ENCODE measurements at regions not wholly inside any gene's neighbourhood (a gene's known extent, or its start where the extent isn't known, plus 50 kb on each side); places are given as distances from the start of the nearest gene placed in this dataset.

DNA sequence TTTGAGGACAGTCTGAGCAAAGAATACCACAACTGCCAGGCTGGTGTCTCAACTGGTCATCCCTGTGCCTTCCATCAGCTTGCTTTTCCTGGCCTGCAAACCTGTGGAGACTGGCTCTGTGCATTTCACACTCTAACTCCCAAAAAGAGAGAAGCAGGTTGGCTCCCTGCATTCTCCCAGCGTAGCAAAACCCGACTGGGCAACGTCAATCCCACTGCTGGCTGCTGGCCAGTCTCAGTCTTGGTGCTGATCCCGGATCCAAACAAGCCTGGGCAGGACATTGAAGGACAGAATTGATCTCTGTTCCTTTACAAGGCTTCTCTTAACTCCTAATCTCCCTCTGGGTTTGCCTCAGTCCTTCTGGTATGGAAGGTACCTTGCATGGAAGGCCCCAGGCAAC is 65.4 kb downstream of the FZD10 start:
- H3K79me2 ChIP-seq (ENCODE audit: insufficient read depth, low read length) = no peaks in the 10 kb centered on the region
- DNase-seq (ENCODE audit: low spot score) (no peak), ATAC-seq (no peak), FAIRE-seq (no peak)
- H3K27me3 ChIP-seq (ENCODE audit: control insufficient read depth in 1 of 2, insufficient read depth in 2 of 2, low read length in 2 of 2) = peaks cover 0 to 5% of the 10 kb centered on the region in 2 experiments; a peak in 1 of 5 replicates
- H3K27ac ChIP-seq (ENCODE audit: extremely low read length, insufficient read depth, low read length) = no peak overlapping the region
- no TSS peak for BruUV-seq (replicated peaks)
- no peak overlapping the region for H2AFZ ChIP-seq (ENCODE audit: low read length)
- TF ChIP-seq MLLT10 (CRISPR knock-in tag; IDR thresholded peaks at IDR 0.05) (no peak), ZFP36L1 (CRISPR knock-in tag; IDR thresholded peaks at IDR 0.05) (no peak), ZNF207 (IDR thresholded peaks at IDR 0.05; ENCODE audit: borderline replicate concordance) (no peak)
- intact Hi-C loops (cut with micrococcal nuclease; ENCODE audit: unreplicated experiment) = no loop called here
- in situ Hi-C loops (cut with HindIII; ENCODE audit: extremely low pct_ligation_motif_present, low pct_unique_long_range_greater_than_20kb) = no loop called here
- no peaks in the 10 kb centered on the region for H4K20me1 ChIP-seq (ENCODE audit: insufficient read depth, low read length)
- H3K36me3 ChIP-seq (replicated peaks in 1 of 2; ENCODE audit: control insufficient read depth in 1 of 2, insufficient read depth in 2 of 2, low read length in 2 of 2) = no peaks in the 10 kb centered on the region
- H3K4me1 ChIP-seq (ENCODE audit: insufficient read depth, low read length) = no peaks in the 10 kb centered on the region
- H3K9me3 ChIP-seq (ENCODE audit: low read length) = peaks cover 31% of the 10 kb centered on the region
- H3K4me2 ChIP-seq (ENCODE audit: low read depth, low read length) = no peak overlapping the region
- ChIA-PET POLR2A (no interaction called here), CTCF (ENCODE audit: low intra/inter-chr PET ratio, low total read pairs) (no interaction called here)
- H3K9ac ChIP-seq (ENCODE audit: insufficient read depth, low read depth, low read length) = no peak overlapping the region
- no peak overlapping the region for H3K4me3 ChIP-seq (replicated peaks in 1 of 3; ENCODE audit: insufficient read depth in 1 of 3, low read depth in 2 of 3, low read length in 3 of 3)
- WGBS (ENCODE audit: low lambda C conversion rate) = 0% methylated on average over 4 of the region's 4 CpGs

DNA sequence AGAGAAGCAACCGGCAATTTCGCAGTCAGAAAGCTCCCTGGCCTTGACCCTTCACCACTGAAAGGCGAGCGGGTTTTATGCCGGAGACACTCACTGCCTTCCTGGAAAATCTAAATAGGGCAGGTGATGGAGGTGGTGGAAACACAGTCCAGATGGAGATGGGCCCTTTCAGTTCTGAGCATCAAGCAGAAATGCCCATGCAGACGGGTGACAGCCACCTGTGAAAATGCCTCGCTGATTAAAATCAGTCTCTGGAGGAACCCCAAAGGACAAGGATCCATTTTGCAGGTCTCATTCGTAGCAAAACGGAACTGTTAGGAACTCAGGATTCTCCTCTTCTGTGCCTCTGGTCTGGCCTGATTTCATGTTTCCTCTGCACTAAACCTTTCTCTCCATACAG is 74.2 kb downstream of the FZD10 start:
- FAIRE-seq (no peak), DNase-seq (ENCODE audit: low spot score) (no peak), ATAC-seq (no peak)
- POLR2A ChIA-PET = no interaction called here
- CTCF ChIA-PET (ENCODE audit: low intra/inter-chr PET ratio, low total read pairs) = no interaction called here
- Histone ChIP-seq H3K36me3 (replicated peaks in 1 of 2; ENCODE audit: control insufficient read depth in 1 of 2, insufficient read depth in 2 of 2, low read length in 2 of 2) (no peaks in the 10 kb centered on the region), H3K4me2 (ENCODE audit: low read depth, low read length) (no peak overlapping the region), H3K79me2 (ENCODE audit: insufficient read depth, low read length) (no peaks in the 10 kb centered on the region), H3K27me3 (ENCODE audit: control insufficient read depth in 1 of 2, insufficient read depth in 2 of 2, low read length in 2 of 2) (peaks cover 0 to 13% of the 10 kb centered on the region in 2 experiments; a peak in 3 of 5 replicates), H3K9ac (ENCODE audit: insufficient read depth, low read depth, low read length) (no peak overlapping the region), H3K27ac (ENCODE audit: extremely low read length, insufficient read depth, low read length) (no peak overlapping the region), H2AFZ (ENCODE audit: low read length) (no peak overlapping the region), H3K4me1 (ENCODE audit: insufficient read depth, low read length) (no peaks in the 10 kb centered on the region), H3K9me3 (ENCODE audit: low read length) (peaks cover 11% of the 10 kb centered on the region), H3K4me3 (replicated peaks in 1 of 3; ENCODE audit: insufficient read depth in 1 of 3, low read depth in 2 of 3, low read length in 3 of 3) (no peak overlapping the region), H4K20me1 (ENCODE audit: insufficient read depth, low read length) (no peaks in the 10 kb centered on the region)
- no TSS peak for BruUV-seq (replicated peaks)
- in situ Hi-C loops (cut with HindIII; ENCODE audit: extremely low pct_ligation_motif_present, low pct_unique_long_range_greater_than_20kb) = no loop called here
- 17% methylated on average over 9 of the region's 9 CpGs for WGBS (ENCODE audit: low lambda C conversion rate)
- intact Hi-C loops (cut with micrococcal nuclease; ENCODE audit: unreplicated experiment) = no loop called here
- TF ChIP-seq BORCS8-MEF2B (CRISPR knock-in tag; IDR thresholded peaks at IDR 0.05) = no peak
- TF ChIP-seq, protein P1, sequence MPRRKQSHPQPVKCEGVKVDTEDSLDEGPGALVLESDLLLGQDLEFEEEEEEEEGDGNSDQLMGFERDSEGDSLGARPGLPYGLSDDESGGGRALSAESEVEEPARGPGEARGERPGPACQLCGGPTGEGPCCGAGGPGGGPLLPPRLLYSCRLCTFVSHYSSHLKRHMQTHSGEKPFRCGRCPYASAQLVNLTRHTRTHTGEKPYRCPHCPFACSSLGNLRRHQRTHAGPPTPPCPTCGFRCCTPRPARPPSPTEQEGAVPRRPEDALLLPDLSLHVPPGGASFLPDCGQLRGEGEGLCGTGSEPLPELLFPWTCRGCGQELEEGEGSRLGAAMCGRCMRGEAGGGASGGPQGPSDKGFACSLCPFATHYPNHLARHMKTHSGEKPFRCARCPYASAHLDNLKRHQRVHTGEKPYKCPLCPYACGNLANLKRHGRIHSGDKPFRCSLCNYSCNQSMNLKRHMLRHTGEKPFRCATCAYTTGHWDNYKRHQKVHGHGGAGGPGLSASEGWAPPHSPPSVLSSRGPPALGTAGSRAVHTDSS (CRISPR knock-in tag; conservative IDR thresholded peaks at IDR 0.05) = no peak
- no peak for TF ChIP-seq ZNF468 (CRISPR knock-in tag; IDR thresholded peaks at IDR 0.05)
- TF ChIP-seq, protein P2, sequence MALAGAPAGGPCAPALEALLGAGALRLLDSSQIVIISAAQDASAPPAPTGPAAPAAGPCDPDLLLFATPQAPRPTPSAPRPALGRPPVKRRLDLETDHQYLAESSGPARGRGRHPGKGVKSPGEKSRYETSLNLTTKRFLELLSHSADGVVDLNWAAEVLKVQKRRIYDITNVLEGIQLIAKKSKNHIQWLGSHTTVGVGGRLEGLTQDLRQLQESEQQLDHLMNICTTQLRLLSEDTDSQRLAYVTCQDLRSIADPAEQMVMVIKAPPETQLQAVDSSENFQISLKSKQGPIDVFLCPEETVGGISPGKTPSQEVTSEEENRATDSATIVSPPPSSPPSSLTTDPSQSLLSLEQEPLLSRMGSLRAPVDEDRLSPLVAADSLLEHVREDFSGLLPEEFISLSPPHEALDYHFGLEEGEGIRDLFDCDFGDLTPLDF (CRISPR knock-in tag; IDR thresholded peaks at IDR 0.05) = no peak
- no peak for TF ChIP-seq RELA (CRISPR knock-in tag; IDR thresholded peaks at IDR 0.05)
- TF ChIP-seq GPN1 (CRISPR knock-in tag; IDR thresholded peaks at IDR 0.05; ENCODE audit: borderline replicate concordance) = no peak
- TF ChIP-seq NBN (conservative IDR thresholded peaks at IDR 0.05) = no peak
- TF ChIP-seq GZF1 (CRISPR knock-in tag; IDR thresholded peaks at IDR 0.05) = no peak
- no peak for TF ChIP-seq TEAD2 (CRISPR knock-in tag; IDR thresholded peaks at IDR 0.05)
- no peak for TF ChIP-seq KLF13 (CRISPR knock-in tag; IDR thresholded peaks at IDR 0.05)
- no peak for TF ChIP-seq RBAK (CRISPR knock-in tag; IDR thresholded peaks at IDR 0.05)
- TF ChIP-seq ZNF180 (CRISPR knock-in tag; IDR thresholded peaks at IDR 0.05; ENCODE audit: borderline replicate concordance, low read depth) = no peak
- no peak for TF ChIP-seq ZNF556 (CRISPR knock-in tag; IDR thresholded peaks at IDR 0.05; ENCODE audit: borderline replicate concordance)
- TF ChIP-seq, protein P3, sequence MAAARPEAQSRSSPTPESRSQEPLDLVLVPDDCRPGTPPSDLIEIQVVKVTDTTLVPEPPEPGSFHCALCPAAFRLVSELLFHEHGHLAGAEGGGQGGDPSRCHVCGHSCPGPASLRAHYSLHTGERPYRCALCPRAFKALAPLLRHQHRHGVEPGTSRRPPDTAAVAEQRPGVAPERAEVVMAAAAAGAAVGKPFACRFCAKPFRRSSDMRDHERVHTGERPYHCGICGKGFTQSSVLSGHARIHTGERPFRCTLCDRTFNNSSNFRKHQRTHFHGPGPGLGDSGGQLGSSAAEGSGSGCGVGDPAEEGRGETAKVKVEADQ (CRISPR knock-in tag; IDR thresholded peaks at IDR 0.05; ENCODE audit: borderline replicate concordance) = no peak
- no peak for TF ChIP-seq TCF12 (IDR thresholded peaks at IDR 0.05)
- no peak for TF ChIP-seq TCF12 (CRISPR knock-in tag; IDR thresholded peaks at IDR 0.05)
